CD4-positive, alpha-beta T cell (primary cell): ENCODE measurements at regions not wholly inside any gene's neighbourhood (a gene's known extent, or its start where the extent isn't known, plus 50 kb on each side); places are given as distances from the start of the nearest gene placed in this dataset.

Experiments used
- ATAC-seq: fragments of 200-7000 bp; cut with Tn5 transposase; one replicate; pipeline ENCODE4 v1.10.0; 2022; ENCODE audit warnings: mild to moderate bottlenecking; ENCODE audit not compliant: poor library complexity
- CTCF ChIA-PET: fragments of 350-600 bp; sonication (Branson Sonifier 250); formaldehyde crosslinking; loops from one replicate; lab custom pipeline; 2021; ENCODE audit warnings: antibody characterized with exemption, inconsistent platforms; lab: Charles Lee
- POLR2A ChIA-PET: fragments of 350-600 bp; sonication (Branson Sonifier 250); formaldehyde crosslinking; loops from one replicate; lab custom pipeline; 2021; ENCODE audit warnings: antibody characterized with exemption, inconsistent platforms; lab: Charles Lee
- DNase-seq, 14 experiments: peaks; one replicate each; pipeline ENCODE4 v3.0.0-alpha.2; 2013 to 2020; ENCODE audit warnings: mixed read lengths in 2 of 14
- H3K27ac ChIP-seq, 2 donors: one replicate each; pipeline versions ENCODE4 v1.5.1 to v1.7.0; 2013; ENCODE audit warnings: low read length in 2 of 2, low read depth in 1 of 2, mild to moderate bottlenecking in 1 of 2
- H3K27me3 ChIP-seq, 2 experiments: 1 replicate in 1 of 2; 2 replicates in 1 of 2; pipeline versions ENCODE4 v1.6.1 to v1.7.0; 2013; ENCODE audit warnings: low read length in 2 of 2, control low read depth in 1 of 2, mild to moderate bottlenecking in 1 of 2, moderate library complexity in 1 of 2; ENCODE audit not compliant: insufficient read depth in 2 of 2, control insufficient read depth in 1 of 2
- H3K36me3 ChIP-seq: one replicate; pipeline ENCODE4 v1.6.1; 2013; ENCODE audit warnings: low read length, control low read depth; ENCODE audit not compliant: insufficient read depth
- H3K4me1 ChIP-seq: one replicate; pipeline ENCODE4 v1.6.1; 2013; ENCODE audit warnings: low read length, control low read depth; ENCODE audit not compliant: insufficient read depth
- H3K4me3 ChIP-seq: one replicate; pipeline ENCODE4 v1.5.1; 2013; ENCODE audit warnings: mild to moderate bottlenecking, low read length, moderate library complexity
- H3K9me3 ChIP-seq, 2 experiments: 1 replicate in 1 of 2; 2 replicates in 1 of 2; pipeline versions ENCODE4 v1.6.1 to v1.7.0; 2013; ENCODE audit warnings: low read length in 2 of 2, mild to moderate bottlenecking in 2 of 2, control low read depth in 1 of 2, moderate library complexity in 1 of 2; ENCODE audit not compliant: control insufficient read depth in 1 of 2, insufficient read depth in 1 of 2
- H3K27ac Mint-ChIP-seq: one replicate; pipeline ENCODE4 v1.8.0; 2020; ENCODE audit warnings: mixed read lengths
- H3K27me3 Mint-ChIP-seq: one replicate; pipeline ENCODE4 v1.8.0; 2021; ENCODE audit warnings: mixed read lengths
- H3K36me3 Mint-ChIP-seq: one replicate; pipeline ENCODE4 v1.8.0; 2021; ENCODE audit warnings: low read depth, mixed read lengths
- H3K4me1 Mint-ChIP-seq: one replicate; pipeline ENCODE4 v1.8.0; 2021; ENCODE audit warnings: low read depth, mixed read lengths
- H3K4me3 Mint-ChIP-seq: one replicate; pipeline ENCODE4 v1.8.0; 2020; ENCODE audit warnings: mild to moderate bottlenecking, mixed read lengths
- H3K9me3 Mint-ChIP-seq: one replicate; pipeline ENCODE4 v1.8.0; 2020; ENCODE audit warnings: mixed read lengths
- CTCF ChIP-seq: fragments of 200-600 bp; IDR thresholded peaks from one replicate; pipeline ENCODE4 v1.8.0; 2022; ENCODE audit warnings: antibody characterized with exemption, mild to moderate bottlenecking
- intact Hi-C, 2 experiments: fragments of 100-400 bp; cut with DNase I in 1 of 2; cut with micrococcal nuclease in 1 of 2; formaldehyde crosslinking; loops; one replicate each; pipeline versions ENCODE4 v1.15.1 to v1.9.0; 2023 to 2025; cut with DNase I, micrococcal nuclease

- H3K27me3 ChIP-seq: no peaks in the 10 kb centered on the region
- no peak for TF ChIP-seq CTCF
- no peak for ATAC-seq
- CTCF ChIA-PET: no interaction called here
- no peaks in the 10 kb centered on the region for H3K36me3 ChIP-seq
- no peaks in the 10 kb centered on the region for H3K9me3 ChIP-seq
- H3K4me1 Mint-ChIP-seq: no peaks in the 10 kb centered on the region
- H3K4me3 ChIP-seq: no peak overlapping the region
- no peak overlapping the region for H3K27ac ChIP-seq
- no peak overlapping the region for H3K4me3 Mint-ChIP-seq
- H3K27ac Mint-ChIP-seq: no peak overlapping the region
- POLR2A ChIA-PET: no interaction called here
- no peaks in the 10 kb centered on the region for H3K4me1 ChIP-seq
- no peak for DNase-seq
- H3K36me3 Mint-ChIP-seq: no peaks in the 10 kb centered on the region
- no peaks in the 10 kb centered on the region for H3K27me3 Mint-ChIP-seq
- intact Hi-C loops: no loop called here
- no peaks in the 10 kb centered on the region for H3K9me3 Mint-ChIP-seq
These were observed 335.6 kb downstream of the LRRIQ3 start for GRCh38 chr1:73862355-73862754.

- Mint-ChIP-seq H3K27me3 (no peaks in the 10 kb centered on the region), H3K4me3 (no peak overlapping the region), H3K27ac (no peak overlapping the region), H3K4me1 (no peaks in the 10 kb centered on the region), H3K9me3 (no peaks in the 10 kb centered on the region), H3K36me3 (no peaks in the 10 kb centered on the region)
- Histone ChIP-seq H3K4me1 (no peaks in the 10 kb centered on the region), H3K4me3 (no peak overlapping the region), H3K27me3 (no peaks in the 10 kb centered on the region), H3K9me3 (no peaks in the 10 kb centered on the region), H3K27ac (no peak overlapping the region), H3K36me3 (no peaks in the 10 kb centered on the region)
- no peak for TF ChIP-seq CTCF
- intact Hi-C loops: no loop called here
- ChIA-PET POLR2A (no interaction called here), CTCF (interaction anchor here (0.6 kb wide), 1 partner anchor 745 kb away, joined by 3 read pairs; no protein-coding TSS in a partner anchor)
- DNase-seq (no peak), ATAC-seq (no peak)
These were observed 337.5 kb downstream of the LRRIQ3 start for GRCh38 chr1:73860421-73860950.

- ChIA-PET POLR2A (no interaction called here), CTCF (no interaction called here)
- TF ChIP-seq CTCF: no peak
- ATAC-seq (no peak), DNase-seq (no peak)
- intact Hi-C loops: no loop called here
- H3K4me1 Mint-ChIP-seq: no peaks in the 10 kb centered on the region
- H3K27me3 Mint-ChIP-seq: no peaks in the 10 kb centered on the region
- Histone ChIP-seq H3K36me3 (no peaks in the 10 kb centered on the region), H3K4me1 (no peaks in the 10 kb centered on the region), H3K27me3 (no peaks in the 10 kb centered on the region), H3K9me3 (no peaks in the 10 kb centered on the region), H3K27ac (no peak overlapping the region), H3K4me3 (no peak overlapping the region)
- H3K36me3 Mint-ChIP-seq: no peaks in the 10 kb centered on the region
- H3K27ac Mint-ChIP-seq: no peak overlapping the region
- no peak overlapping the region for H3K4me3 Mint-ChIP-seq
- no peaks in the 10 kb centered on the region for H3K9me3 Mint-ChIP-seq
These were observed 338.7 kb downstream of the LRRIQ3 start for GRCh38 chr1:73859227-73859626.
